Gastroesophageal sphincter (tissue), 4 donors: ENCODE measurements at regions not wholly inside any gene's neighbourhood (a gene's known extent, or its start where the extent isn't known, plus 50 kb on each side); places are given as distances from the start of the nearest gene placed in this dataset.

ENCODE experiments used
- ATAC-seq: fragments of 150-250 bp; one replicate; pipeline ENCODE4 v1.9.1; 2016; ENCODE audit warnings: mild to moderate bottlenecking, moderate library complexity
- H3K27ac ChIP-seq, 4 donors: fragments of 200-600 bp; sonication (generic) in 3 of 4; 1 replicate in 3 of 4; 2 replicates in 1 of 4; pipeline ENCODE4 v1.5.1; 2016 to 2019
- H3K27me3 ChIP-seq: fragments of 200-600 bp; sonication (generic); one replicate; pipeline ENCODE4 v1.5.1; 2019
- H3K36me3 ChIP-seq, 2 donors: fragments of 200-600 bp; sonication (generic); one replicate each; pipeline ENCODE4 v1.5.1; 2019; ENCODE audit warnings: control low read depth in 1 of 2
- H3K4me1 ChIP-seq, 3 donors: fragments of 200-600 bp; sonication (generic); 1 replicate in 2 of 3; 2 replicates in 1 of 3; pipeline ENCODE4 v1.5.1; 2016 to 2019; ENCODE audit warnings: control low read depth in 2 of 3
- H3K4me3 ChIP-seq, 2 donors: fragments of 200-600 bp; sonication (generic); one replicate each; pipeline ENCODE4 v1.5.1; 2019; ENCODE audit warnings: mild to moderate bottlenecking in 1 of 2, moderate library complexity in 1 of 2
- H3K9me3 ChIP-seq, 3 donors: fragments of 200-600 bp; sonication (generic); one replicate each; pipeline ENCODE4 v1.5.1; 2017 to 2019; ENCODE audit warnings: control low read depth in 2 of 3
- CTCF ChIP-seq, 4 experiments: fragments of 200-600 bp in 2 of 4; fragments of 450-650 bp in 2 of 4; sonication (generic) in 1 of 4; IDR thresholded peaks; one replicate each; pipeline ENCODE4 v1.5.1; 2017 to 2019; ENCODE audit warnings: antibody characterized with exemption in 4 of 4, mild to moderate bottlenecking in 2 of 4, moderate library complexity in 2 of 4
- EP300 ChIP-seq: sonication (generic); formaldehyde crosslinking; IDR thresholded peaks from one replicate; pipeline ENCODE4 v1.6.1; 2017; ENCODE audit warnings: antibody characterized with exemption, mild to moderate bottlenecking
- POLR2A ChIP-seq, 2 donors: fragments of 450-650 bp; IDR thresholded peaks; one replicate each; pipeline ENCODE4 v1.6.1; 2017; ENCODE audit warnings: antibody characterized with exemption in 2 of 2, mild to moderate bottlenecking in 2 of 2, moderate library complexity in 1 of 2
- POLR2AphosphoS5 ChIP-seq: sonication (generic); formaldehyde crosslinking; IDR thresholded peaks from one replicate; pipeline ENCODE4 v1.6.1; 2017; ENCODE audit warnings: antibody characterized with exemption
- WGBS, 2 donors: methylation state at CpG; one replicate each; pipeline ENCODE4 v1.1.5; 2018; ENCODE audit warnings: low coverage in 1 of 2; 5-methylcytosine and 5-hydroxymethylcytosine counted together

- Histone ChIP-seq H3K36me3 (no peaks in the 10 kb centered on the region), H3K4me3 (no peak overlapping the region), H3K27me3 (peaks cover 5% of the 10 kb centered on the region), H3K27ac (no peak overlapping the region), H3K4me1 (no peaks in the 10 kb centered on the region), H3K9me3 (no peaks in the 10 kb centered on the region)
- ATAC-seq, result no peak
- no peak for TF ChIP-seq POLR2A (IDR thresholded peaks at IDR 0.05)
- TF ChIP-seq CTCF (IDR thresholded peaks at IDR 0.05), result no peak
- TF ChIP-seq POLR2AphosphoS5, result no peak
- no peak for TF ChIP-seq EP300
- WGBS, 2 donors, result 46 to 71% methylated on average over 3 to 9 of the region's 9 CpGs
These were observed 131.9 kb upstream of the KCNJ6 start for GRCh38 chr21:38048167-38048566.

DNA sequence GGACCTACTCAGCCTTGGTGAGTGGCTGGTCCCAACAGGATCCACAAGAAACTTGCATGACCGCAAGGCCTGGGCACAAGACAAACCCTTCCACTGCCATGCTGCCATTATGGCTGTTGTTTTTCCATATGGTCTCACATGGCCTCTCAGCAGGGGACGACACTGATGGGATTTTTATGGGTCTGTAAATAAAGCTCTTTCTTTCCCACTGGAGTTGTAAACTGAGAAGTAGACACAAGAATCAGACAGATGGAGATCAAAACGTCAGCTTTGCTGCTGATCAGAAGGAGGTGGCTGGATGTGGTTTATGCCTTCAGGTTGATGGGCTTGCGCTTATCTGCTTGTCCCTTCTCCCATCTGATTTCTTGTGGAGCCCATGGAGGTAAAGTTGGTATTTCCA lies 138.1 kb upstream of the KCNJ6 start:
- no peaks in the 10 kb centered on the region for H3K4me1 ChIP-seq
- no peaks in the 10 kb centered on the region for H3K9me3 ChIP-seq
- no peaks in the 10 kb centered on the region for H3K27me3 ChIP-seq
- no peaks in the 10 kb centered on the region for H3K36me3 ChIP-seq
- no peak for ATAC-seq
- no peak overlapping the region for H3K27ac ChIP-seq
- no peak overlapping the region for H3K4me3 ChIP-seq
- TF ChIP-seq POLR2A (IDR thresholded peaks at IDR 0.05) (no peak), CTCF (IDR thresholded peaks at IDR 0.05) (no peak), EP300 (no peak), POLR2AphosphoS5 (no peak)
- 67 to 72% methylated on average over 2 to 3 of the region's 4 CpGs for WGBS, 2 donors

GRCh38 chr21:38056481-38056880 lies 140.2 kb upstream of the KCNJ6 start:
- Histone ChIP-seq H3K27ac (no peak overlapping the region), H3K4me3 (no peak overlapping the region), H3K27me3 (no peaks in the 10 kb centered on the region), H3K9me3 (no peaks in the 10 kb centered on the region), H3K4me1 (no peaks in the 10 kb centered on the region), H3K36me3 (no peaks in the 10 kb centered on the region)
- TF ChIP-seq CTCF (IDR thresholded peaks at IDR 0.05), result no peak
- WGBS, 2 donors, result 82 to 88% methylated on average over 1 of the region's 1 CpG
- ATAC-seq, result no peak

DNA sequence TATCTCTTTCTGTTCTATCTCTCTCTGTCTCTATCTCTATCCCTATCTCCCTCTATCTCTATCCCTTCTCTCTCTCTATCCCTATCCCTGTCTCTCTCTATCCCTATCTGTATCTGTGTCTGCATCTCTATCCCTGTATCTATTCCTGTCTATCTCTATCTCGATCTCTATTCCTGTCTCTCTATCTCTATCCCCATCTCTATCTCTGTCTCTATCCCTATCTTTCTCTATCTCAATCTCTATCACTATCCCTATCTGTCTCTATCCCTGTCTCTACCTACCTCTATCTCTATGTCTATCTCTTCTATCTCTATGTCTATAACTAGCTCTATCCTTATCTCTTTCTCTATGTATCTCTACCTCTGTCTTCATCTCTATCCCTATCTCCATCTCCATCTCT lies 141.4 kb upstream of the KCNJ6 start:
- no peaks in the 10 kb centered on the region for H3K4me1 ChIP-seq
- no peak overlapping the region for H3K27ac ChIP-seq
- H3K4me3 ChIP-seq, result no peak overlapping the region
- TF ChIP-seq POLR2A (IDR thresholded peaks at IDR 0.05) (no peak), EP300 (no peak)
- H3K27me3 ChIP-seq, result no peaks in the 10 kb centered on the region
- no peak for ATAC-seq
- 91 to 100% methylated on average over 1 of the region's 1 CpG for WGBS, 2 donors
- H3K36me3 ChIP-seq, result no peaks in the 10 kb centered on the region
- H3K9me3 ChIP-seq, result no peaks in the 10 kb centered on the region

- H3K9me3 ChIP-seq, result no peaks in the 10 kb centered on the region
- H3K27me3 ChIP-seq, result no peaks in the 10 kb centered on the region
- H3K36me3 ChIP-seq, result no peaks in the 10 kb centered on the region
- no peak for TF ChIP-seq POLR2A (IDR thresholded peaks at IDR 0.05)
- TF ChIP-seq EP300, result no peak
- no peak for TF ChIP-seq POLR2AphosphoS5
- TF ChIP-seq CTCF (IDR thresholded peaks at IDR 0.05), result no peak
- ATAC-seq, result no peak
- WGBS, 2 donors, result 100% methylated on average over 1 of the region's 1 CpG
- no peaks in the 10 kb centered on the region for H3K4me1 ChIP-seq
- no peak overlapping the region for H3K4me3 ChIP-seq
- no peak overlapping the region for H3K27ac ChIP-seq
These were observed 144.3 kb upstream of the KCNJ6 start for GRCh38 chr21:38060533-38060932.
